ENCODE measurements at regions not wholly inside any gene's neighbourhood (a gene's known extent, or its start where the extent isn't known, plus 50 kb on each side); places are given as distances from the start of the nearest gene placed in this dataset.

DNA sequence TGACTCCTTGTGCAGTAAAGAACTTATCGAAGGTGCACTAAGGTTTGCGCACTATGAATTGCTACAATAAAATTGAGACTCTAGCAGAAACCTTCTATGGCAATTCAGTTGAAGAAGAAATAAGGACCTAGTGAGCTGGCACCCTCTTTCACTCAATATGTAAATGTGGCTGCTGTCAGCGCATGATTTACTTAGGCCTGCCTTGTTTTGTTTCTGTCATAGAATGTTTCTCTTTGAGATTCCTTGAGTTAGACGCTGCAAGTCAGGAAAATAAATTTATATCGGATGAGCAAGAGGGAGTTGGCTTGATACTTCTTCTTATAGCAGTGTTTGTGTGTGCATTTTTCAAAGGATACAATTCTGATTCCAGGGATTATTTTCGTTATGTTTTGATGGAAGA is 322.1 kb downstream of the BLID start:
- Histone ChIP-seq H3K4me3 (no peak overlapping the region), H3K27ac (no peak overlapping the region), H3K9me3 (no peaks in the 10 kb centered on the region), H3K27me3 (no peaks in the 10 kb centered on the region), H3K36me3 (no peaks in the 10 kb centered on the region), H3K4me1 (no peaks in the 10 kb centered on the region)
- TF ChIP-seq POLR2AphosphoS5 (IDR thresholded peaks at IDR 0.05) (no peak), POLR2A (IDR thresholded peaks at IDR 0.05) (no peak)
- TF ChIP-seq, protein P1, sequence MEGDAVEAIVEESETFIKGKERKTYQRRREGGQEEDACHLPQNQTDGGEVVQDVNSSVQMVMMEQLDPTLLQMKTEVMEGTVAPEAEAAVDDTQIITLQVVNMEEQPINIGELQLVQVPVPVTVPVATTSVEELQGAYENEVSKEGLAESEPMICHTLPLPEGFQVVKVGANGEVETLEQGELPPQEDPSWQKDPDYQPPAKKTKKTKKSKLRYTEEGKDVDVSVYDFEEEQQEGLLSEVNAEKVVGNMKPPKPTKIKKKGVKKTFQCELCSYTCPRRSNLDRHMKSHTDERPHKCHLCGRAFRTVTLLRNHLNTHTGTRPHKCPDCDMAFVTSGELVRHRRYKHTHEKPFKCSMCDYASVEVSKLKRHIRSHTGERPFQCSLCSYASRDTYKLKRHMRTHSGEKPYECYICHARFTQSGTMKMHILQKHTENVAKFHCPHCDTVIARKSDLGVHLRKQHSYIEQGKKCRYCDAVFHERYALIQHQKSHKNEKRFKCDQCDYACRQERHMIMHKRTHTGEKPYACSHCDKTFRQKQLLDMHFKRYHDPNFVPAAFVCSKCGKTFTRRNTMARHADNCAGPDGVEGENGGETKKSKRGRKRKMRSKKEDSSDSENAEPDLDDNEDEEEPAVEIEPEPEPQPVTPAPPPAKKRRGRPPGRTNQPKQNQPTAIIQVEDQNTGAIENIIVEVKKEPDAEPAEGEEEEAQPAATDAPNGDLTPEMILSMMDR (IDR thresholded peaks at IDR 0.05) = no peak
- DNase-seq (ENCODE audit: low spot score in 2 of 2) = no peak
- intact Hi-C loops (cut with DNase I; ENCODE audit: low total_unique reads) = no loop called here

DNA sequence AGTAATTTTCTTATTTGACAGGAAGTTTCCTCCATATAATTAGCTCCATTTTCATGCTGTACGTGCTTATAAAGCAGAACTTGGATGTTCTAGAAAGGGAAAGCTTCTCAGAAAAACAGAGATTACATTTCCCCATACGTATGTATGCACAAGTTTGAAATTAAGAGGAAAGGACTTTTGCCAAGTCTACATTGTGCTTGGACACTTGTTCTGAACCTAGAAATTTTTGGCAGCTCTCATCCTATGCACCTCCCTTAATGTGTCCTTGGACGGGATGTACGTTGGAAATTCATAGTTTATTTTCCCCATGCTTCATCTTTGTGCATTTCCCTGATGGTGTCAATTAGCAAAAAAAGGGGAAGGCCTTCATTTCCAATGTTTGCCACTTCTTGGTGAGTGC is 322.7 kb downstream of the BLID start:
- intact Hi-C loops (cut with DNase I; ENCODE audit: low total_unique reads) = no loop called here
- no peak for DNase-seq (ENCODE audit: low spot score in 2 of 2)
- Histone ChIP-seq H3K36me3 (no peaks in the 10 kb centered on the region), H3K9me3 (no peaks in the 10 kb centered on the region), H3K27ac (no peak overlapping the region), H3K4me1 (no peaks in the 10 kb centered on the region), H3K27me3 (no peaks in the 10 kb centered on the region), H3K4me3 (no peak overlapping the region)
- no peak for TF ChIP-seq POLR2AphosphoS5 (IDR thresholded peaks at IDR 0.05)
- TF ChIP-seq POLR2A (IDR thresholded peaks at IDR 0.05) = no peak
- TF ChIP-seq, protein P1 (IDR thresholded peaks at IDR 0.05) = no peak

DNA sequence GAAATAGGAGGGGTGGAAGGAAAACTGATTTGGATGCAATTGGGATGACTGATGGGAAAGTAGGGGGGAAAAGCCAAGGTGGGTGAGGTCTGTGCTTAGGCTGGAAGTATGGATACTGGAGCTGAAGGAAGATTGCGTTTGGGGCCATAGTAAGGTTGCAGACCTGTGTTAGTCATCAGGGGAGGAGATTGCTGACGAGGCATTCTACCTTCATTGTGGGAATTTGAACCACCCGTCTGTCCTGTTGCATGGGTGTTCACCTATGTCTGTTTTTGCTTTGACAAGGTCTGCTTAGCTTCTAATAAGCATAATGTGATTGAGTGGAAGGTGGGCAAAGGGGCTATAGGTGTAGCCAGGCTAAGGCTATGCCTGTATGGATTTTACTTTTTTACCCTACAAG is 323.8 kb downstream of the BLID start:
- intact Hi-C loops (cut with DNase I; ENCODE audit: low total_unique reads) = no loop called here
- no peaks in the 10 kb centered on the region for H3K4me1 ChIP-seq
- TF ChIP-seq, protein P1 (IDR thresholded peaks at IDR 0.05) = no peak
- no peak for TF ChIP-seq POLR2AphosphoS5 (IDR thresholded peaks at IDR 0.05)
- TF ChIP-seq POLR2A (IDR thresholded peaks at IDR 0.05) = no peak
- no peak overlapping the region for H3K27ac ChIP-seq
- no peaks in the 10 kb centered on the region for H3K9me3 ChIP-seq
- DNase-seq (ENCODE audit: low spot score in 2 of 2) = no peak
- H3K27me3 ChIP-seq = no peaks in the 10 kb centered on the region
- H3K4me3 ChIP-seq = no peak overlapping the region
- H3K36me3 ChIP-seq = no peaks in the 10 kb centered on the region

DNA sequence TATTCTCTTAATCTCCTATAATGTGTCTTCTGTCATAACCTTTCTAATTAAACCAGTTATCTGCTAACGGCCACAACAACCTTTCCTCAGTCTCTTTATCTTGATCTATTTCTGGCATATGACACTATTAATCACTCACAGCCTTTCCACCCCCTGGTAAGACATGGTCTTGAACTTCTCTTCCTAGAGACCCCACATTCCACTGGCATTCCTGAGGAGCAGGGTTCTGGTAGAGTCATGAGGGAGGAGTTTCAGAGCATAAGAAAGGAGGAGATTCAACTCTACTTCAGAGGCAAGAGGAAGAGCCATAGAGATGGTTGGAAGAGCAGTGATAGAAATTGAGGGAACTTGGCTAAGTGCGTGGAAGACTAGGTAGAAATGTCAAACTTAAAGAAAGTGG is 325.6 kb downstream of the BLID start:
- no peak for TF ChIP-seq POLR2A (IDR thresholded peaks at IDR 0.05)
- no peak for TF ChIP-seq POLR2AphosphoS5 (IDR thresholded peaks at IDR 0.05)
- no peak overlapping the region for H3K27ac ChIP-seq
- no peaks in the 10 kb centered on the region for H3K9me3 ChIP-seq
- no peak for DNase-seq (ENCODE audit: low spot score in 2 of 2)
- no peaks in the 10 kb centered on the region for H3K27me3 ChIP-seq
- intact Hi-C loops (cut with DNase I; ENCODE audit: low total_unique reads) = no loop called here
- H3K36me3 ChIP-seq = no peaks in the 10 kb centered on the region
- H3K4me3 ChIP-seq = no peak overlapping the region
- H3K4me1 ChIP-seq = no peaks in the 10 kb centered on the region

DNA sequence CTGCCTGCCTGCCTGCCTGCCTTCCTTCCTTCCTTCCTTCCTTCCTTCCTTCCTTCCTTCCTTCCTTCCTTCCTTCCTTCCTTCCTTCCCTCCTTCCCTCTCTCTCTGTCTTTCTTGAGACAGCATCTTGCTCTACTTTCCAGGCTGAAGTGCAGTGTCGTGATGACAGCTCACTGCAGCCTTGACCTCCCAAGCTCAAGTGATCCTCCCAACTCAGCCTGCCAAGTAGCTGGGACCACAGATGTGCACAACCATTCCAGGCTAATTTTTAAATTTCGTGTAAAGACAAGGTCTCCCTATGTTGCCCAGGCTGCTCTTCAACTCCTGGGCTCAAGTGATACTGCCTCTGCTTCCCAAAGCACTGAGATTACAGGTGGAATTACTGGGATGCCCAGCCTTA is 328.2 kb upstream of the SORL1-AS1 start:
- H3K27me3 ChIP-seq = no peaks in the 10 kb centered on the region
- TF ChIP-seq POLR2AphosphoS5 (IDR thresholded peaks at IDR 0.05) (no peak), POLR2A (IDR thresholded peaks at IDR 0.05) (no peak)
- TF ChIP-seq, protein P1 (IDR thresholded peaks at IDR 0.05) = no peak

DNA sequence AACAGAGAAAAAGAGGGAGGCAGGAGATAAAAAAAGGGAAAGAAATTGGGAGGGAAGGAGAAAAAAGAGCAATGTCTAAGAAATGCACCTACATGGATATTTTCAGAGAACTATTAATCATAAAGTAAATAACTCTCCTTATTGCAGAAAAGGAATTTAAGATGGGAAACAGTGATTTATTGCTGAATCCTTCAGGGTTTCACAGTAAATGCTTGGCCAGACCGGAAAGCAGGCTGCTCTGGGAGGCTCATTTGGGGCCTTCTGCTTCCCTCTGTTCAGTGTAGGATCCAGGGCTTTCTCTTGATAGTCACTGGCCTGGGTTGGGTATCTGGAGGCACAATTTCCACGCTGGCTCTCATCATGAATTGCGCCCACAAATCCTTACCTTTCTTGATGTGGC is 324.3 kb upstream of the SORL1-AS1 start:
- no peaks in the 10 kb centered on the region for H3K36me3 ChIP-seq
- H3K27ac ChIP-seq = no peak overlapping the region
- H3K4me1 ChIP-seq = no peaks in the 10 kb centered on the region
- TF ChIP-seq POLR2A (IDR thresholded peaks at IDR 0.05) = no peak
- TF ChIP-seq POLR2AphosphoS5 (IDR thresholded peaks at IDR 0.05) = no peak
- TF ChIP-seq, protein P1 (IDR thresholded peaks at IDR 0.05) = no peak
- H3K9me3 ChIP-seq = no peaks in the 10 kb centered on the region
- no peaks in the 10 kb centered on the region for H3K27me3 ChIP-seq
- no peak overlapping the region for H3K4me3 ChIP-seq
- DNase-seq (ENCODE audit: low spot score in 2 of 2) = no peak
- intact Hi-C loops (cut with DNase I; ENCODE audit: low total_unique reads) = no loop called here

More for the DNA sequence above, 328.2 kb upstream of the SORL1-AS1 start:
- Histone ChIP-seq H3K36me3 (no peaks in the 10 kb centered on the region), H3K9me3 (no peaks in the 10 kb centered on the region), H3K4me1 (no peaks in the 10 kb centered on the region), H3K27ac (no peak overlapping the region), H3K4me3 (no peak overlapping the region)
- intact Hi-C loops (cut with DNase I; ENCODE audit: low total_unique reads) = no loop called here
- DNase-seq (ENCODE audit: low spot score in 2 of 2) = no peak

Measured in breast epithelium (tissue), 4 donors.